Liver (tissue), 3 donors: ENCODE measurements at regions not wholly inside any gene's neighbourhood (a gene's known extent, or its start where the extent isn't known, plus 50 kb on each side); places are given as distances from the start of the nearest gene placed in this dataset.

Source experiments
- TF ChIP-seq, protein P1 (sequence below): fragments of 150-350 bp; IDR thresholded peaks from 2 replicates; pipeline ENCODE4 v1.5.1; 2017; ENCODE audit warnings: improper control_type of control experiment, low read depth, low read length; ENCODE audit not compliant: missing input control
- TF ChIP-seq, protein P2 (sequence below): IDR thresholded peaks from 2 replicates; pipeline ENCODE4 v1.6.1; 2016; ENCODE audit warnings: antibody characterized with exemption
- donor health status: healthy.
- donor health status: healthy.

DNA sequence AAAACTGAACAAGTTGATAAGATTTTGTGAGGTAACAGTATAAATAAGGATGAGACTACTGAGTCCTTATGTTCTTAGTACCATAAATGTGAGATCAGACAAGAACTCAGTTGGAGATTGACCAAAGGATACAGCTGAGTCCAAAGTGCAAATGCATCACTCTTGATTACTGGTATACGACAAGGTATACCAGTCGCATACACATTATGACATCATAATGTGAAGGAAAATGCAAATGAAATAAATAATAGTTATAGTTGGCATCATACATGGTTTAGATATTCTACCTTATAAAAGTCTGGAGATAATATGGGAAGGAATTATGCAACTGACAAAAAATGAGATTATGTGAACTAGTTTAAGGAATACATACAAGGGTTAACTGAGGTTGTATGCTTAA lies 476.3 kb upstream of the STXBP6 start:
- TF ChIP-seq, protein P1, sequence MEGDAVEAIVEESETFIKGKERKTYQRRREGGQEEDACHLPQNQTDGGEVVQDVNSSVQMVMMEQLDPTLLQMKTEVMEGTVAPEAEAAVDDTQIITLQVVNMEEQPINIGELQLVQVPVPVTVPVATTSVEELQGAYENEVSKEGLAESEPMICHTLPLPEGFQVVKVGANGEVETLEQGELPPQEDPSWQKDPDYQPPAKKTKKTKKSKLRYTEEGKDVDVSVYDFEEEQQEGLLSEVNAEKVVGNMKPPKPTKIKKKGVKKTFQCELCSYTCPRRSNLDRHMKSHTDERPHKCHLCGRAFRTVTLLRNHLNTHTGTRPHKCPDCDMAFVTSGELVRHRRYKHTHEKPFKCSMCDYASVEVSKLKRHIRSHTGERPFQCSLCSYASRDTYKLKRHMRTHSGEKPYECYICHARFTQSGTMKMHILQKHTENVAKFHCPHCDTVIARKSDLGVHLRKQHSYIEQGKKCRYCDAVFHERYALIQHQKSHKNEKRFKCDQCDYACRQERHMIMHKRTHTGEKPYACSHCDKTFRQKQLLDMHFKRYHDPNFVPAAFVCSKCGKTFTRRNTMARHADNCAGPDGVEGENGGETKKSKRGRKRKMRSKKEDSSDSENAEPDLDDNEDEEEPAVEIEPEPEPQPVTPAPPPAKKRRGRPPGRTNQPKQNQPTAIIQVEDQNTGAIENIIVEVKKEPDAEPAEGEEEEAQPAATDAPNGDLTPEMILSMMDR = no peak
- TF ChIP-seq, protein P2, sequence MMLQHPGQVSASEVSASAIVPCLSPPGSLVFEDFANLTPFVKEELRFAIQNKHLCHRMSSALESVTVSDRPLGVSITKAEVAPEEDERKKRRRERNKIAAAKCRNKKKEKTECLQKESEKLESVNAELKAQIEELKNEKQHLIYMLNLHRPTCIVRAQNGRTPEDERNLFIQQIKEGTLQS = no peak
